ENCODE measurements at regions not wholly inside any gene's neighbourhood (a gene's known extent, or its start where the extent isn't known, plus 50 kb on each side); places are given as distances from the start of the nearest gene placed in this dataset.

DNA sequence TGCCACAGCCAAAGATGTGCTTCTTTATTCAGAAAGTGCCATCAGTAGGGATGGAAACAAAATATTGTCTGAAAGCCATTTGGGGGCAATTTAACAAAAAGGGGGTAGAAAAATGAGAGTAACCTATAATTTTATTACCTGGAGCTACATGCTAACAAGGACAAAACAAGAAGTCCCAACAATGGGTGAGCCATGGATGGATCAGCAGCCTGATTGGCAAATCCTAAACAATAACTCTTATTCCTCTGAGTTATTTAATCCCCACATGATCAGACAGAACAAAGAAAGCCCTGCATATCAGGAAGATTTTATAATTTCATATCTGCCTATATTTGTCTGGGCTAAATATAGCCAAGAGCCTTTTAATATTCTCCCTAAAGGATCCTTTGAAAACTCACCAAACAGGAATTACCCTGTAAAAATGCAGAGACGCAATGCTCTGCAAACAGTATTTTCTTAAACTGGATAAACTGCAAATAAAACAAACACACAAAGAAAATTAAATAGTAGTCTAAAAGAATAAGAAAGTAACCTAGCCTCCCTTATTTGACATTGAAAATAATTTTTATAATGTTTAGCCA is 483.4 kb downstream of the ZNF608 start:
- Mint-ChIP-seq H3K9me3 (ENCODE audit: insufficient read depth) (no peaks in the 10 kb centered on the region), H3K36me3 (ENCODE audit: low read depth) (no peaks in the 10 kb centered on the region), H3K4me3 (no peak overlapping the region), H3K27ac (no peak overlapping the region), H3K4me1 (ENCODE audit: low read depth) (no peaks in the 10 kb centered on the region), H3K27me3 (ENCODE audit: low read depth) (no peaks in the 10 kb centered on the region)
- ChIA-PET CTCF (no interaction called here), POLR2A (no interaction called here)
- no peak for DNase-seq
- ATAC-seq: no peak

GRCh38 chr5:124262470-124262869 is 484.0 kb downstream of the ZNF608 start:
- no peak overlapping the region for H3K4me3 Mint-ChIP-seq
- no peaks in the 10 kb centered on the region for H3K4me1 Mint-ChIP-seq (ENCODE audit: low read depth)
- no peak overlapping the region for H3K27ac Mint-ChIP-seq
- ChIA-PET CTCF (no interaction called here), POLR2A (no interaction called here)
- no peaks in the 10 kb centered on the region for H3K36me3 Mint-ChIP-seq (ENCODE audit: low read depth)
- DNase-seq (no peak), ATAC-seq (no peak)
- H3K27me3 Mint-ChIP-seq (ENCODE audit: low read depth): no peaks in the 10 kb centered on the region
- no peaks in the 10 kb centered on the region for H3K9me3 Mint-ChIP-seq (ENCODE audit: insufficient read depth)

DNA sequence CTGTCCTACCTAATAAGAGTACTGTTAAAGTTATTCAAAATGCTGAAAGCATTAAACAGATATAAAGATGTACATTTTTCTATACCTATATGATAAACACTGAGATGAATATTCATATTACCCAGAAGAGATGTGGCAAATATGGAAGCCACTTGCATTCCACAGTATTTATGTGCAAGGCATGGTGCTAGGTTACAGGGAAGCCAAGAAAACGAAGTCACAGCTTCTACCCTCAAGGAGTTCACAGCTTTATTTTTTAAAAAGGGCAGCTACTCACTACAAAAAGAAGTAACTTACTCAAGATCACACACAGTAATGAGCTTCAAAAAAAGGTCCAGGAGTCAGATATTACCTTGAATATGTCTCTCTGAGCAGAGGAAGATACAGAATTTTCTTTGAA is 484.6 kb downstream of the ZNF608 start:
- H3K36me3 Mint-ChIP-seq (ENCODE audit: low read depth): no peaks in the 10 kb centered on the region
- DNase-seq (no peak), ATAC-seq (no peak)
- H3K4me1 Mint-ChIP-seq (ENCODE audit: low read depth): no peaks in the 10 kb centered on the region
- H3K27ac Mint-ChIP-seq: no peak overlapping the region
- H3K9me3 Mint-ChIP-seq (ENCODE audit: insufficient read depth): peaks cover 4% of the 10 kb centered on the region
- no peaks in the 10 kb centered on the region for H3K27me3 Mint-ChIP-seq (ENCODE audit: low read depth)
- ChIA-PET CTCF (no interaction called here), POLR2A (no interaction called here)
- no peak overlapping the region for H3K4me3 Mint-ChIP-seq

DNA sequence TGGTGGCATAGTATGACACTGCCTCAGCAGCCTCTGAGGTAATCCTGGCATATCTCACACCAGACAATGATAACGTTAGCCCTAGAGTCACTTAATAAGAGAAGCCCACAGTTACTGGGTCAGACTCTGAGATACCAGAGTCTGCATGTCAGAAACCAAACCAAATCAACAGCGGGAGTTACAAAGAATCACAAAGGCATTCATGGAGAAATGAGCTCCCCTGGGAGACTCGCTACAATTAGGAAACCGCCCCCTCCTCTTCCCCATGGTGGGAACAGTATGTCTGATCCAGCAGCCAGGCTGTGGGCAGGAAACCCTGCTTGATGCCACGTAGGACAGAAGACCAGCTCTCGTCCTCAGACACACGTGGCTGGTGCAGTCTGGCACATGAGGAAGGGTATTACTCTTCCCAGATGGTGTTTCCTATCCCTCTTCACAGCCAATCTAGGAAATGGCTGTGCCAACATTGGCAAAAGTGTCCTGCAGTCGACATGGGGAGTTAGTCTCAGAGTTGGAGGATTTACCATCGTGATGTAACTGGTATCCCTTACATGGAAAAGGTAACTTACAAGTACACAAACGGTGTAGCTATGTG is 485.4 kb downstream of the ZNF608 start:
- ATAC-seq (no peak), DNase-seq (no peak)
- Mint-ChIP-seq H3K9me3 (ENCODE audit: insufficient read depth) (peaks cover 6% of the 10 kb centered on the region), H3K27ac (no peak overlapping the region), H3K27me3 (ENCODE audit: low read depth) (no peaks in the 10 kb centered on the region), H3K4me1 (ENCODE audit: low read depth) (no peaks in the 10 kb centered on the region), H3K36me3 (ENCODE audit: low read depth) (no peaks in the 10 kb centered on the region), H3K4me3 (no peak overlapping the region)
- CTCF ChIA-PET: no interaction called here
- POLR2A ChIA-PET: no interaction called here

- no peak overlapping the region for H3K4me3 Mint-ChIP-seq
- no peak overlapping the region for H3K27ac Mint-ChIP-seq
- H3K4me1 Mint-ChIP-seq (ENCODE audit: low read depth): no peaks in the 10 kb centered on the region
- POLR2A ChIA-PET: no interaction called here
- no peaks in the 10 kb centered on the region for H3K36me3 Mint-ChIP-seq (ENCODE audit: low read depth)
- ATAC-seq (no peak), DNase-seq (no peak)
- CTCF ChIA-PET: no interaction called here
- peaks cover 6% of the 10 kb centered on the region for H3K9me3 Mint-ChIP-seq (ENCODE audit: insufficient read depth)
- no peaks in the 10 kb centered on the region for H3K27me3 Mint-ChIP-seq (ENCODE audit: low read depth)
Measured at GRCh38 chr5:124259017-124259416, 487.4 kb downstream of the ZNF608 start.

DNA sequence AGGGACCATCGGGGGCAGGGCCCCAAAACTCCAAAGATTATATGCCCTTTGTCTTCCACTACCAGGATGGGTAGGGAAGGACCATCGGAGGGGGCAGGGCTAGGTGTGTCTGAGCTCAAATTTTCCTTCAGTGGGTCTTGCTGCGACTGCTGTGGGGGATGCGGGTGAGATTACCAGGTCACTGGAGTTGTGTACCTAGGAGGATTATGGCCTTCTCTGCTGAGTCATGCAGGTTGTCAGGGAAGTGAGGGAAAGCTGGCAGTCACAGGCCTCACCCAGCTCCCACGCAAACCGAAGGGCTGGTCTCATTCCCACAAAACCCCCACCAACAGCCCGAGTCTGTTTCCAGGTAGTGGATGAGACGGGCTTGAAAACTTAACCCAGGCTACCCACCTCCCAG is 489.4 kb downstream of the ZNF608 start:
- no peak for DNase-seq
- ChIA-PET POLR2A (no interaction called here), CTCF (no interaction called here)
- H3K4me3 Mint-ChIP-seq: no peak overlapping the region
- no peaks in the 10 kb centered on the region for H3K36me3 Mint-ChIP-seq (ENCODE audit: low read depth)
- no peaks in the 10 kb centered on the region for H3K27me3 Mint-ChIP-seq (ENCODE audit: low read depth)
- peaks cover 6% of the 10 kb centered on the region for H3K9me3 Mint-ChIP-seq (ENCODE audit: insufficient read depth)
- no peak overlapping the region for H3K27ac Mint-ChIP-seq
- ATAC-seq: no peak
- no peaks in the 10 kb centered on the region for H3K4me1 Mint-ChIP-seq (ENCODE audit: low read depth)

- no peak overlapping the region for H3K27ac Mint-ChIP-seq
- ChIA-PET CTCF (no interaction called here), POLR2A (no interaction called here)
- ATAC-seq: no peak
- no peak for DNase-seq
- no peaks in the 10 kb centered on the region for H3K27me3 Mint-ChIP-seq (ENCODE audit: low read depth)
- no peak overlapping the region for H3K4me3 Mint-ChIP-seq
- peaks cover 6% of the 10 kb centered on the region for H3K9me3 Mint-ChIP-seq (ENCODE audit: insufficient read depth)
- no peaks in the 10 kb centered on the region for H3K36me3 Mint-ChIP-seq (ENCODE audit: low read depth)
- H3K4me1 Mint-ChIP-seq (ENCODE audit: low read depth): no peaks in the 10 kb centered on the region
Measured at GRCh38 chr5:124253203-124253810, 493.1 kb downstream of the ZNF608 start.

DNA sequence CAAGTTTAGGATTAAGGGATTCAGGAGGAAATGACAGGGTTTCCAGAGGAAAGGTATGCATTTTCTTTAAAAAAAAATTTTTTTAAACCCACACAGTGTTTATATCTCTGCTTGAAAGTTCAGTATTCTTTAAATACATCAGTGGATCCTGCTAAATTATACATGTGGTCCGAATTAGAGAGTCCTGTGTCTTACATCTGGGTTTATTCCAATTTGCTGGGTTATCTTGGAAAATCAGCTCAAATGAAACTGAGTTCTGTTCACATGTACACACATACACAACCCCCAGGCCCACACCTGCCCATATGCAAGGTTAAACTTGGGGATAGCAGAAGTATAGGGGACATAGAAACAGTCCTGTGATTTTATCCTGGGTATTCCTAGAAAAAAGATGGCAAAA is 493.7 kb downstream of the ZNF608 start:
- DNase-seq (no peak), ATAC-seq (no peak)
- Mint-ChIP-seq H3K27ac (no peak overlapping the region), H3K4me3 (no peak overlapping the region), H3K4me1 (ENCODE audit: low read depth) (no peaks in the 10 kb centered on the region), H3K9me3 (ENCODE audit: insufficient read depth) (peaks cover 6% of the 10 kb centered on the region), H3K36me3 (ENCODE audit: low read depth) (no peaks in the 10 kb centered on the region), H3K27me3 (ENCODE audit: low read depth) (no peaks in the 10 kb centered on the region)
- POLR2A ChIA-PET: no interaction called here
- CTCF ChIA-PET: no interaction called here

DNA sequence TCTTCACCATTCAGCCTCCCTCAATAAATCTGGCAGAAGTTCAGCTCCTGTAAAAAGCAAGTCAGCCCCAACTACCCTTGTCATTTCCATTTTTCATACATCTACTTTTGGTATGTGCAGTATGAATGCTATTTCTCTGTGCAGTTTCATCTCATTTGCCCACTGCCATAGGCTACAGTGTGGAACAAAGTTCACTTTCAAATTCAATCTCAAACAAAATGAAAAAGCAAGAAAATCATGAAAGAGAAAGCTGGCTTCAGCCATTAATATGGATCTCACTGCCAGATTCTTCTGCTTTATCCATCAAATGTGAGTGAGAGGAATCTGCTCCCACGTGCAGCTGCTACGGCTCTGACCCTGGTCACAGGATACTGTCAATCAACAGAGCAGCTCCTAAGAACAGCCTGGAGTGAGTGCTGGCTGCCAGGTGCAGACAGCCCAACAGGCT is 494.2 kb downstream of the ZNF608 start:
- Mint-ChIP-seq H3K27me3 (ENCODE audit: low read depth) (no peaks in the 10 kb centered on the region), H3K36me3 (ENCODE audit: low read depth) (no peaks in the 10 kb centered on the region), H3K9me3 (ENCODE audit: insufficient read depth) (peaks cover 5% of the 10 kb centered on the region), H3K4me1 (ENCODE audit: low read depth) (no peaks in the 10 kb centered on the region), H3K4me3 (no peak overlapping the region), H3K27ac (no peak overlapping the region)
- ChIA-PET CTCF (no interaction called here), POLR2A (no interaction called here)
- no peak for DNase-seq
- ATAC-seq: no peak

DNA sequence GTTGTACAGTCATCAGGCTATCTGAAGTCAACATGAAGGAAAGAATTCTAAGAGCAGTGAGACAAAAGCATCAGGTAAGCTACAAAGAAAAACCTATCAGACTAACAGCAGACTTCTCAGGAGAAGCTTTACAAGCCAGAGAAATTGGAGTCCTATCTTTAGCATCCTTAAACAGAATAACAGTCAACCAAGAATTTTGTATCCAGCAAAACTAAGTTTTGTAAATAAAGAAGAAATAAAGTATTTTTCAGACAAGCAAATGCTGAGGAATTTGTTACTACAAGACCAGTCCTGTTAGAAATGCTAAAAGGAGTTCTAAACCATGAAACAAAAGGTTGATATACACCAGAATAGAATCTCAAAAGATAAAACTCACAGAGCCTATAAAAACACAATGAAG is 501.2 kb downstream of the ZNF608 start:
- DNase-seq: no peak
- H3K4me1 Mint-ChIP-seq (ENCODE audit: low read depth): no peaks in the 10 kb centered on the region
- H3K9me3 Mint-ChIP-seq (ENCODE audit: insufficient read depth): no peaks in the 10 kb centered on the region
- ChIA-PET POLR2A (no interaction called here), CTCF (no interaction called here)
- no peaks in the 10 kb centered on the region for H3K36me3 Mint-ChIP-seq (ENCODE audit: low read depth)
- ATAC-seq: no peak
- no peaks in the 10 kb centered on the region for H3K27me3 Mint-ChIP-seq (ENCODE audit: low read depth)
- no peak overlapping the region for H3K4me3 Mint-ChIP-seq
- no peak overlapping the region for H3K27ac Mint-ChIP-seq

- no peak overlapping the region for H3K27ac Mint-ChIP-seq
- no peak overlapping the region for H3K4me3 Mint-ChIP-seq
- ATAC-seq (no peak), DNase-seq (no peak)
- no peaks in the 10 kb centered on the region for H3K36me3 Mint-ChIP-seq (ENCODE audit: low read depth)
- ChIA-PET POLR2A (no interaction called here), CTCF (no interaction called here)
- H3K4me1 Mint-ChIP-seq (ENCODE audit: low read depth): no peaks in the 10 kb centered on the region
- H3K27me3 Mint-ChIP-seq (ENCODE audit: low read depth): no peaks in the 10 kb centered on the region
- no peaks in the 10 kb centered on the region for H3K9me3 Mint-ChIP-seq (ENCODE audit: insufficient read depth)
Measured at GRCh38 chr5:124240732-124241131, 505.7 kb downstream of the ZNF608 start.

DNA sequence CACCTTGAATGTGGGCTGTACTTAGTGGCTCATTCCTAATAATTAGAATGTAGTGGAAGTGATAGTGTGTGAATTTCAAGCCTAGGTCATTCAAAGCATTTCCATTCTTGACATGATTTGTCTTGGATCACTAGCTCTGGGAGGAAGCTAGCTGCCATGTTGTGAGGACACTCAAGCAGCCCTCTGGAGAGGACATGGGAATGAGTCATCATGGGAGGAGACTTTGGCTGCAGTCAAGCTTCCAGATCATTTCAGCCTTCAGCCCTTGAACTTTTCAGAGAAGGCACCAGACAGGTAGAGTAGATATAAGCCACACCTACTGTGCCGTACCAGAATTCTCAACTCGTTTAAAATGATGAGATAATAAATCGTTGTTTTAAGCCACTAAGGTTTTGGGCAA is 506.9 kb downstream of the ZNF608 start:
- H3K4me3 Mint-ChIP-seq: no peak overlapping the region
- H3K9me3 Mint-ChIP-seq (ENCODE audit: insufficient read depth): no peaks in the 10 kb centered on the region
- CTCF ChIA-PET: no interaction called here
- H3K4me1 Mint-ChIP-seq (ENCODE audit: low read depth): no peaks in the 10 kb centered on the region
- DNase-seq: no peak
- H3K27ac Mint-ChIP-seq: no peak overlapping the region
- no peak for ATAC-seq
- POLR2A ChIA-PET: no interaction called here
- no peaks in the 10 kb centered on the region for H3K27me3 Mint-ChIP-seq (ENCODE audit: low read depth)
- H3K36me3 Mint-ChIP-seq (ENCODE audit: low read depth): no peaks in the 10 kb centered on the region

- Mint-ChIP-seq H3K36me3 (ENCODE audit: low read depth) (no peaks in the 10 kb centered on the region), H3K9me3 (ENCODE audit: insufficient read depth) (no peaks in the 10 kb centered on the region), H3K27me3 (ENCODE audit: low read depth) (no peaks in the 10 kb centered on the region), H3K4me1 (ENCODE audit: low read depth) (no peaks in the 10 kb centered on the region), H3K27ac (no peak overlapping the region), H3K4me3 (no peak overlapping the region)
- ATAC-seq (no peak), DNase-seq (no peak)
- ChIA-PET POLR2A (no interaction called here), CTCF (no interaction called here)
Measured at GRCh38 chr5:124238350-124238749, 508.1 kb downstream of the ZNF608 start.

All from activated CD8-positive, alpha-beta T cell treated with anti-CD3 and anti-CD28 coated beads, Interleukin-2, amount 10 ng/mL, durations not matched to agents 7 days and 5 days (primary cell).